Dermis microvascular lymphatic vessel endothelial cell (primary cell): ENCODE measurements at regions not wholly inside any gene's neighbourhood (a gene's known extent, or its start where the extent isn't known, plus 50 kb on each side); places are given as distances from the start of the nearest gene placed in this dataset.

Experiments
- DNase-seq, 2 donors: peaks; one replicate each; pipeline versions ENCODE4 v3.0.0 to v3.0.0-alpha.2; 2010; ENCODE audit warnings: low read depth in 2 of 2

GRCh38 chr15:96733721-96734120, 403.2 kb downstream of the NR2F2 start:
- no peak for DNase-seq

- no peak for DNase-seq
Measured at GRCh38 chr15:96735632-96736240, 405.2 kb downstream of the NR2F2 start.

- DNase-seq, result no peak
Measured at GRCh38 chr15:96736384-96736783, 405.9 kb downstream of the NR2F2 start.

GRCh38 chr15:96737408-96737807, 406.9 kb downstream of the NR2F2 start:
- no peak for DNase-seq

GRCh38 chr15:96746665-96747064, 416.2 kb downstream of the NR2F2 start:
- DNase-seq, result no peak

GRCh38 chr15:96747291-96747690, 416.8 kb downstream of the NR2F2 start:
- DNase-seq, result no peak

GRCh38 chr15:96750361-96750760, 419.9 kb downstream of the NR2F2 start:
- DNase-seq, result no peak

- no peak for DNase-seq
Measured at GRCh38 chr15:96756146-96756545, 425.6 kb downstream of the NR2F2 start.

GRCh38 chr15:96756656-96757055, 426.2 kb downstream of the NR2F2 start:
- DNase-seq, result no peak

GRCh38 chr15:96762566-96762965, 432.1 kb downstream of the NR2F2 start:
- no peak for DNase-seq

GRCh38 chr15:96764501-96764900, 434.0 kb downstream of the NR2F2 start:
- DNase-seq, result no peak

GRCh38 chr15:96764946-96765345, 434.4 kb downstream of the NR2F2 start:
- DNase-seq, result no peak

- DNase-seq, result no peak
Measured at GRCh38 chr15:96766366-96766765, 435.9 kb downstream of the NR2F2 start.

GRCh38 chr15:96767703-96768434, 437.4 kb downstream of the NR2F2 start:
- DNase-seq, result no peak

GRCh38 chr15:96768435-96768789, 437.9 kb downstream of the NR2F2 start:
- DNase-seq, result no peak

GRCh38 chr15:96771035-96771434, 440.5 kb downstream of the NR2F2 start:
- no peak for DNase-seq

- DNase-seq, result no peak
Measured at GRCh38 chr15:96774216-96774615, 443.7 kb downstream of the NR2F2 start.

GRCh38 chr15:96783746-96784145, 453.2 kb downstream of the NR2F2 start:
- no peak for DNase-seq

- no peak for DNase-seq
Measured at GRCh38 chr15:96790004-96790403, 459.5 kb downstream of the NR2F2 start.

- DNase-seq, result no peak
Measured at GRCh38 chr15:96792216-96792615, 461.7 kb downstream of the NR2F2 start.

GRCh38 chr15:96796841-96797240, 466.3 kb downstream of the NR2F2 start:
- no peak for DNase-seq

- no peak for DNase-seq
Measured at GRCh38 chr15:96801576-96802150, 471.2 kb downstream of the NR2F2 start.

GRCh38 chr15:96802611-96803255, 472.2 kb downstream of the NR2F2 start:
- DNase-seq, result no peak
